Neuronal stem cell (in vitro differentiated cells): ENCODE measurements at regions not wholly inside any gene's neighbourhood (a gene's known extent, or its start where the extent isn't known, plus 50 kb on each side); places are given as distances from the start of the nearest gene placed in this dataset.
A peak's percentile ranks its signal among the peaks of the same experiment; 100 is the strongest.

Experiments used
- DNase-seq: peaks from one replicate; pipeline ENCODE4 v3.0.0-alpha.2; 2013; ENCODE audit warnings: low spot score
- H2AFZ ChIP-seq: one replicate; pipeline ENCODE4 v1.6.1; 2013; ENCODE audit warnings: mild to moderate bottlenecking, low read length, inconsistent platforms
- H2AK5ac ChIP-seq: 2 replicates; pipeline ENCODE4 v1.6.1; 2013; ENCODE audit warnings: low read depth, mild to moderate bottlenecking, inconsistent platforms, low read length, moderate library complexity, mixed read lengths
- H2BK120ac ChIP-seq: 2 replicates; pipeline ENCODE4 v1.6.1; 2013; ENCODE audit warnings: low read depth, mild to moderate bottlenecking, inconsistent platforms, low read length, moderate library complexity, mixed read lengths
- H2BK12ac ChIP-seq: one replicate; pipeline ENCODE4 v1.6.1; 2013; ENCODE audit warnings: low read length, inconsistent platforms
- H2BK15ac ChIP-seq: 2 replicates; pipeline ENCODE4 v1.6.1; 2013; ENCODE audit warnings: mild to moderate bottlenecking, low read length, inconsistent platforms, mixed read lengths
- H2BK5ac ChIP-seq: one replicate; pipeline ENCODE4 v1.6.1; 2013; ENCODE audit warnings: inconsistent platforms, mild to moderate bottlenecking, low read length, moderate library complexity
- H3K14ac ChIP-seq: one replicate; pipeline ENCODE4 v1.6.1; 2013; ENCODE audit warnings: low read length, inconsistent platforms
- H3K18ac ChIP-seq: 2 replicates; pipeline ENCODE4 v1.6.1; 2013; ENCODE audit warnings: low read length, inconsistent platforms
- H3K23ac ChIP-seq: 2 replicates; pipeline ENCODE4 v1.6.1; 2013; ENCODE audit warnings: low read depth, mild to moderate bottlenecking, mixed read lengths, low read length, inconsistent platforms; ENCODE audit not compliant: poor library complexity
- H3K27ac ChIP-seq: replicated peaks from 3 replicates; pipeline ENCODE4 v1.5.1; 2013; ENCODE audit warnings: low read length, inconsistent platforms
- H3K27me3 ChIP-seq, 3 experiments: 2 replicates each; pipeline ENCODE4 v1.6.1; 2013; ENCODE audit warnings: low read length in 3 of 3, mild to moderate bottlenecking in 2 of 3, inconsistent platforms in 1 of 3, low read depth in 1 of 3, mixed read lengths in 1 of 3, moderate library complexity in 1 of 3; ENCODE audit not compliant: control insufficient read depth in 3 of 3, insufficient read depth in 3 of 3
- H3K36me3 ChIP-seq, 2 donors: replicated peaks in 1 of 2; 2 replicates each; pipeline ENCODE4 v1.6.1; 2013; ENCODE audit warnings: low read length in 2 of 2; ENCODE audit not compliant: control insufficient read depth in 2 of 2, insufficient read depth in 2 of 2
- H3K4ac ChIP-seq: 2 replicates; pipeline ENCODE4 v1.6.1; 2013; ENCODE audit warnings: inconsistent platforms, mild to moderate bottlenecking, low read length, moderate library complexity
- H3K4me1 ChIP-seq, 2 donors: 1 replicate in 1 of 2; 2 replicates in 1 of 2; pipeline ENCODE4 v1.6.1; 2013; ENCODE audit warnings: low read length in 2 of 2, low read depth in 1 of 2; ENCODE audit not compliant: control insufficient read depth in 2 of 2, insufficient read depth in 1 of 2
- H3K4me2 ChIP-seq: one replicate; pipeline ENCODE4 v1.6.1; 2013; ENCODE audit warnings: mild to moderate bottlenecking, low read length, inconsistent platforms; ENCODE audit not compliant: insufficient read depth, poor library complexity, severe bottlenecking
- H3K4me3 ChIP-seq, 2 donors: 2 replicates each; pipeline ENCODE4 v1.5.1; 2013; ENCODE audit warnings: low read length in 2 of 2, mild to moderate bottlenecking in 2 of 2, inconsistent platforms in 1 of 2, moderate library complexity in 1 of 2
- H3K79me1 ChIP-seq: one replicate; pipeline ENCODE4 v1.6.1; 2013; ENCODE audit warnings: low read depth, mild to moderate bottlenecking, inconsistent platforms, low read length, moderate library complexity
- H3K9ac ChIP-seq: one replicate; pipeline ENCODE4 v1.6.1; 2013; ENCODE audit warnings: mild to moderate bottlenecking, low read depth, low read length, inconsistent platforms; ENCODE audit not compliant: poor library complexity
- H3K9me3 ChIP-seq, 2 donors: replicated peaks in 1 of 2; 2 replicates each; pipeline versions ENCODE3 to v1.6.1; 2013; ENCODE audit warnings: low read length in 2 of 2, mild to moderate bottlenecking in 2 of 2, inconsistent platforms in 1 of 2, low read depth in 1 of 2, mixed read lengths in 1 of 2, moderate library complexity in 1 of 2; ENCODE audit not compliant: control insufficient read depth in 2 of 2, insufficient read depth in 1 of 2
- H4K8ac ChIP-seq: one replicate; pipeline ENCODE4 v1.6.1; 2013; ENCODE audit warnings: low read depth, mild to moderate bottlenecking, inconsistent platforms, low read length, moderate library complexity
- H4K91ac ChIP-seq: one replicate; pipeline ENCODE4 v1.6.1; 2013; ENCODE audit warnings: low read length, low read depth, mild to moderate bottlenecking, inconsistent platforms; ENCODE audit not compliant: poor library complexity
- WGBS, 2 donors: extraction: QIAGEN DNeasy Blood & Tissue Kit; methylation state at CpG; one replicate each; pipeline ENCODE4 v1.1.7; 2013; ENCODE audit warnings: missing lambda C conversion rate in 2 of 2, mixed read lengths in 1 of 2; ENCODE audit not compliant: insufficient read length in 2 of 2, insufficient replicate concordance in 1 of 2; ENCODE audit errors: extremely low coverage in 2 of 2; 5-methylcytosine and 5-hydroxymethylcytosine counted together

GRCh38 chr18:47669815-47670214, 260.6 kb downstream of the SMAD2 start:
- no peaks in the 10 kb centered on the region for H3K79me1 ChIP-seq
- no CpG with 5 or more reads among the region's 3 CpGs for WGBS, 2 donors

GRCh38 chr18:47658498-47658897, 272.0 kb downstream of the SMAD2 start:
- Histone ChIP-seq H3K4me3 (no peak overlapping the region), H3K36me3 (no peaks in the 10 kb centered on the region), H3K18ac (no peak overlapping the region), H2BK5ac (no peak overlapping the region), H2BK120ac (no peak overlapping the region), H3K4me1 (no peaks in the 10 kb centered on the region), H3K27ac (no peak overlapping the region), H3K9ac (no peak overlapping the region), H3K4me2 (no peak overlapping the region), H3K27me3 (no peaks in the 10 kb centered on the region), H2BK12ac (no peak overlapping the region), H2AK5ac (no peak overlapping the region), H3K79me1 (no peaks in the 10 kb centered on the region), H2AFZ (no peak overlapping the region), H3K23ac (no peak overlapping the region), H4K8ac (no peak overlapping the region), H3K4ac (no peak overlapping the region), H2BK15ac (no peak overlapping the region), H4K91ac (no peak overlapping the region), H3K9me3 (peaks cover 0 to 2% of the 10 kb centered on the region in 2 donors), H3K14ac (no peak overlapping the region)
- no peak for DNase-seq
- no CpG with 5 or more reads among the region's 2 CpGs for WGBS, 2 donors

More at GRCh38 chr18:47669815-47670214, 260.6 kb downstream of the SMAD2 start:
- no peak overlapping the region for H3K23ac ChIP-seq
- no peaks in the 10 kb centered on the region for H3K9me3 ChIP-seq
- H3K9ac ChIP-seq, result no peak overlapping the region
- no peak overlapping the region for H2AK5ac ChIP-seq
- H3K18ac ChIP-seq, result no peak overlapping the region
- no peak overlapping the region for H3K4me2 ChIP-seq
- H2BK15ac ChIP-seq, result no peak overlapping the region
- no peak overlapping the region for H2AFZ ChIP-seq
- H3K27ac ChIP-seq, result no peak overlapping the region
- no peak overlapping the region for H2BK120ac ChIP-seq
- no peak for DNase-seq
- H3K4ac ChIP-seq, result no peak overlapping the region
- no peak overlapping the region for H3K14ac ChIP-seq
- H3K27me3 ChIP-seq, result peaks cover 0 to 4% (median 0%) of the 10 kb centered on the region in 3 experiments
- H4K8ac ChIP-seq, result no peak overlapping the region
- H3K4me1 ChIP-seq, result no peaks in the 10 kb centered on the region
- H4K91ac ChIP-seq, result no peak overlapping the region
- H2BK5ac ChIP-seq, result no peak overlapping the region
- no peak overlapping the region for H3K4me3 ChIP-seq
- H2BK12ac ChIP-seq, result no peak overlapping the region
- H3K36me3 ChIP-seq, result no peaks in the 10 kb centered on the region

GRCh38 chr18:47654988-47655387, 275.5 kb downstream of the SMAD2 start:
- DNase-seq, result no peak
- Histone ChIP-seq H3K4ac (no peak overlapping the region), H3K36me3 (no peaks in the 10 kb centered on the region), H3K79me1 (no peaks in the 10 kb centered on the region), H3K14ac (no peak overlapping the region), H3K9me3 (peaks cover 0 to 2% of the 10 kb centered on the region in 2 donors), H2BK15ac (no peak overlapping the region), H3K18ac (no peak overlapping the region), H2BK12ac (no peak overlapping the region), H3K9ac (no peak overlapping the region), H2BK5ac (no peak overlapping the region), H3K4me3 (no peak overlapping the region), H4K8ac (no peak overlapping the region), H4K91ac (no peak overlapping the region), H3K23ac (peak overlapping the region; percentile 18), H2AK5ac (peak overlapping the region; percentile 51), H2BK120ac (no peak overlapping the region), H2AFZ (no peak overlapping the region), H3K27me3 (no peaks in the 10 kb centered on the region), H3K4me1 (no peaks in the 10 kb centered on the region), H3K27ac (no peak overlapping the region), H3K4me2 (no peak overlapping the region)

DNA sequence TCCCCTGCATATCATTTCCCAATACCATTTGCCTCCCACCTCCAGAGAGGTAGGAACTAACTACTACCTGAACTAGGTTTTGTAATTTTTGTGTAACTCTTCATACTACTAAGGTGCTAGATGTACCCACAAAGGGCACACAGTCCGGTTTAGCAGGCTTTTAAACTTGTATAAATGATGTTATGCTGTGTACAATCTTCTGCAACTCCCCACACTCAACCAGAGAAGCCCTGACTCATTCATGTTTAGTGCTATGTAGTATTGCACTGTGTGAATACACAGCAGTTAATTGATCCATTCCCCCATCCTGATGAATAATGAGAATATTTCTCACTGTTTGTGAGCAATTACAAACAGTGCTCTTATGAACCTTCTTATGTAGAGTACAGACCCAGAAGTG, 285.6 kb downstream of the SMAD2 start:
- no peak overlapping the region for H3K4ac ChIP-seq
- H3K23ac ChIP-seq, result no peak overlapping the region
- no peak overlapping the region for H3K18ac ChIP-seq
- H2BK12ac ChIP-seq, result no peak overlapping the region
- no peak overlapping the region for H3K4me3 ChIP-seq
- no peak overlapping the region for H3K4me2 ChIP-seq
- H3K27ac ChIP-seq, result no peak overlapping the region
- H2BK5ac ChIP-seq, result no peak overlapping the region
- no CpG with 5 or more reads among the region's 1 CpG for WGBS, 2 donors
- H3K9ac ChIP-seq, result no peak overlapping the region
- H3K14ac ChIP-seq, result no peak overlapping the region
- H3K27me3 ChIP-seq, result no peaks in the 10 kb centered on the region
- H2AFZ ChIP-seq, result no peak overlapping the region
- H2BK120ac ChIP-seq, result no peak overlapping the region
- no peak overlapping the region for H4K91ac ChIP-seq
- H2AK5ac ChIP-seq, result no peak overlapping the region
- no peak overlapping the region for H2BK15ac ChIP-seq
- no peak for DNase-seq
- H3K4me1 ChIP-seq, result no peaks in the 10 kb centered on the region
- H4K8ac ChIP-seq, result no peak overlapping the region
- H3K79me1 ChIP-seq, result no peaks in the 10 kb centered on the region
- peaks cover 0 to 6% of the 10 kb centered on the region in 2 donors for H3K9me3 ChIP-seq
- H3K36me3 ChIP-seq, result no peaks in the 10 kb centered on the region
